NCI-H748 (cell line): ENCODE measurements at regions not wholly inside any gene's neighbourhood (a gene's known extent, or its start where the extent isn't known, plus 50 kb on each side); places are given as distances from the start of the nearest gene placed in this dataset.

Source experiments
- DNase-seq: peaks from one replicate; lab custom pipeline; 2025; ENCODE audit not compliant: unreplicated experiment; lab: John Stamatoyannopoulos, UW

GRCh38 chr9:82299870-82300269 is 311.3 kb downstream of the SPATA31D1 start:
- DNase-seq = no peak

GRCh38 chr9:82302968-82303655 is 314.5 kb downstream of the SPATA31D1 start:
- DNase-seq = no peak

GRCh38 chr9:82308836-82309235 is 320.3 kb downstream of the SPATA31D1 start:
- peak; percentile 92 for DNase-seq

- DNase-seq = no peak
These were observed 325.1 kb downstream of the SPATA31D1 start for GRCh38 chr9:82313697-82314096.

GRCh38 chr9:82320566-82320965 is 332.0 kb downstream of the SPATA31D1 start:
- no peak for DNase-seq

GRCh38 chr9:82325907-82326306 is 337.3 kb downstream of the SPATA31D1 start:
- DNase-seq = no peak

- no peak for DNase-seq
These were observed 339.1 kb downstream of the SPATA31D1 start for GRCh38 chr9:82327641-82328040.

GRCh38 chr9:82331079-82331478 is 342.5 kb downstream of the SPATA31D1 start:
- no peak for DNase-seq

GRCh38 chr9:82332018-82332773 is 343.6 kb downstream of the SPATA31D1 start:
- peak; percentile 74 for DNase-seq

GRCh38 chr9:82332774-82333152 is 344.2 kb downstream of the SPATA31D1 start:
- DNase-seq = peak; percentile 83

GRCh38 chr9:82333671-82334070 is 345.1 kb downstream of the SPATA31D1 start:
- no peak for DNase-seq

- DNase-seq = no peak
These were observed 345.7 kb downstream of the SPATA31D1 start for GRCh38 chr9:82334286-82334685.

- DNase-seq = no peak
These were observed 348.8 kb downstream of the SPATA31D1 start for GRCh38 chr9:82337351-82337750.

- peak; percentile 8 for DNase-seq
These were observed 353.5 kb downstream of the SPATA31D1 start for GRCh38 chr9:82342046-82342445.

- DNase-seq = no peak
These were observed 357.5 kb downstream of the SPATA31D1 start for GRCh38 chr9:82346040-82346439.

GRCh38 chr9:82353631-82354278 is 365.2 kb downstream of the SPATA31D1 start:
- DNase-seq = no peak

- DNase-seq = no peak
These were observed 365.7 kb downstream of the SPATA31D1 start for GRCh38 chr9:82354279-82354659.

- no peak for DNase-seq
These were observed 367.6 kb downstream of the SPATA31D1 start for GRCh38 chr9:82356131-82356530.

- DNase-seq = no peak
These were observed 368.3 kb downstream of the SPATA31D1 start for GRCh38 chr9:82356871-82357270.

GRCh38 chr9:82363198-82363597 is 374.6 kb downstream of the SPATA31D1 start:
- peak; percentile 94 for DNase-seq

GRCh38 chr9:82363682-82364081 is 375.1 kb downstream of the SPATA31D1 start:
- peak; percentile 82 for DNase-seq

GRCh38 chr9:82367016-82367415 is 378.4 kb downstream of the SPATA31D1 start:
- peak; percentile 14 for DNase-seq
